Superior temporal gyrus (tissue), 1 donor: ENCODE measurements at regions not wholly inside any gene's neighbourhood (a gene's known extent, or its start where the extent isn't known, plus 50 kb on each side); places are given as distances from the start of the nearest gene placed in this dataset.
"Not testable (repeated sequence)": the region's sequence is repeated elsewhere in the genome, so short reads cannot be mapped to it uniquely, and the experiment has no call there.

Source experiments
- DNase-seq: peaks from one replicate; pipeline ENCODE4 v3.0.0-alpha.2; 2016; ENCODE audit errors: extremely low spot score

- no peak for DNase-seq
Measured at GRCh38 chrX:81857192-81857591, 655.3 kb downstream of the SH3BGRL start.

DNA sequence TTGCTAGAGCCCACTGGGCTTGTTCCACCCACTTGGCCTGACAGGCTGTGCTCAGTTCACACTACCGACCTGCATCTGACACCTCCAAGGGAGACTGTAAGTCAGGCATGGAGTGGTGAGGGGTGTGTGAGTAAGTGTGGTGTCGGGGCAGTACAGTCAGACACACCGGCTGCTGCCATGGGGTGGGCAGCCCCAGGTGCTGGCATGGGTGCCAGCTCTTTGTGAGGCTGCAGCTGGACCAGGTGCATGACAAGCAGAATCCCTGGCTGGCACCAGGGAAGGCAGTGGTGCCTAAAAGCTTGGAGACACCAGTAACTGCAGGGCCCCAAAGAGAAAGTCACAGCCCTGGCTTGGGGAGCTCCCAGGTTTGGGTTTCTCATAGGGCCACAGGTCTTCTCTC, 665.0 kb downstream of the SH3BGRL start:
- DNase-seq = no peak

GRCh38 chrX:81868979-81869378, 667.1 kb downstream of the SH3BGRL start:
- DNase-seq = no peak

- DNase-seq = no peak
Measured at GRCh38 chrX:81874807-81875206, 672.9 kb downstream of the SH3BGRL start.

- no peak for DNase-seq
Measured at GRCh38 chrX:81875800-81876199, 673.9 kb downstream of the SH3BGRL start.

- DNase-seq = no peak
Measured at GRCh38 chrX:81876437-81876836, 674.5 kb downstream of the SH3BGRL start.

- no peak for DNase-seq
Measured at GRCh38 chrX:81890521-81890920, 688.6 kb downstream of the SH3BGRL start.

DNA sequence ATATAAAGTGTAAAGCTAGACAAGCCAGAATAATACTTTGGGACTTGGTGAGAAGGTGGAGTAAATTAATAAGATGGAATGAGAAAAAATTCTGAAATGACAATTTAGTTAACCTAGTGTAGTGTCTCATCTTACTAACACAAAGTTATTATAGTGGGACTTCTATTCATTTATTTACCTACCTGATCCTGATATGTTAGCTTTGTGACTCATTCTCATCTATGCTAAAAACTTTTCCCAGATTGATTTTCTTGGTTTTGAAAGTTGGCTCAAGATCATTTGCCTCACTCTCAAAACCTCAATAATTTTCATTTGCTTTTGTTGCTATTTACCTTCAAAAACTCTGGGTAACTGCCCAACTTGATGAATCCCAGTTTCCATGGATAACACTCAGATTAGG, 698.6 kb downstream of the SH3BGRL start:
- DNase-seq = no peak

- no peak for DNase-seq
Measured at GRCh38 chrX:81925812-81926211, 723.9 kb downstream of the SH3BGRL start.

DNA sequence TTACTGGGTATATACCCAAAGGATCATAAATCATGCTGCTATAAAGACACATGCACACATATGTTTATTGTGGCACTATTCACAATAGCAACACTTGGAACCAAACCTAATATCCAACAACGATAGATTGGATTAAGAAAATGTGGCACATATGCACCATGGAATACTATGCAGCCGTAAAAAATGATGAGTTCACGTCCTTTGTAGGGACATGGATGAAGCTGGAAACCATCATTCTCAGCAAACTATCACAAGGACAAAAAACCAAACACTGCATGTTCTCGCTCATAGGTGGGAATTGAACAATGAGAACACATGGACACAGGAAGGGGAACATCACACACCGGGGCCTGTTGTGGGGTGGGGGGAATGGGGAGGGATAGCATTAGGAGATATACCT, 744.0 kb downstream of the SH3BGRL start:
- DNase-seq = not testable (repeated sequence)

- DNase-seq = no peak
Measured at GRCh38 chrX:81957318-81957717, 755.4 kb downstream of the SH3BGRL start.

- peak; percentile 38 for DNase-seq
Measured at GRCh38 chrX:81957900-81958545, 756.1 kb downstream of the SH3BGRL start.

GRCh38 chrX:81959964-81960363, 758.1 kb downstream of the SH3BGRL start:
- no peak for DNase-seq

DNA sequence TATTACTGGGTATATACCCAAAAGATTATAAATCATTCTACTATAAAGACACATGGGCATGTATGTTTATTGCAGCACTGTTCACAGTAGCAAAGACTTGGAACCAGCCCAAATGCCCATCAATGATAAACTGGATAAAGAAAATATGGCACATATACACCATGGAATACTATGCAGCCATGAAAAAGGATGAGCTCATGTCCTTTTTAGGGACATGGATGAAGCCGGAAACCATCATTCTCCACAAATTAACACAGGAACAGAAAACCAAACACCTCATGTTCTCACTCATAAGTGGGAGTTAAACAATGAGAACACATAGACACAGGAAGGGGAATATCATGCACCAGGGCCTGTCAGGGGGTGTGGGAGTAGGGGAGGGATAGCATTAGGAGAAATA, 772.5 kb downstream of the SH3BGRL start:
- not testable (repeated sequence) for DNase-seq

DNA sequence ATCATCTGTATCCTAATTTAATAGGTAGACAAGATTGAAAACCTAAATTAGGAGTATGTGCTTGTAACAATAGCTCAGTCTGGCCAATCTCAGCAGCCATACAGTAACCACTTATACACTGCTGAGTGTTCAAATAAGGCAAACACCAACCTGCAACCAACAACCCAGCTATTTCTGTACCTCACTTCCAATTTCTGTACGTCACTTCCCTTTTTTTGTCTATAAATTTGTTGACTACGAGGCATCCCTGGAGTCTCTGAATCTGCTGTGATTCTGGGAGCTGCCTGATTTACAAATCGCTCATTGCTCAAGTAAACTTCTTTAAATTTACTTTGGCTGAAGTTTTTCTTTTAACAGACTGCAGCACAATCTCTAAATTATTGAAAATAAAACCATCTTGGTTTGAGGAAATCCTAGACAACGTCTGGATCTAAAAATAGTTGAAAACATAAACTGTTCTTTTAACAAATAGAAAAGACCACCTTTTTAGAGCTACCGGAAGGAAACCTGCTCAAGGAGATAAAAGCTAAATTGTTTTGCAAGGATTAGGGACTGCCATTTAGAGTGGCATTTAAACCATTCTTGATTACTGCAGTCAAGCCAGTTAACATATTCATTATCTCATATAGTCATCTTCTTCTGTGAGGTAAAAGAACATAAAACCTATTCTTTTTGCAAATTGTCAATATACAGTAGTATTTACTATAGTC, 778.1 kb downstream of the SH3BGRL start:
- no peak for DNase-seq

DNA sequence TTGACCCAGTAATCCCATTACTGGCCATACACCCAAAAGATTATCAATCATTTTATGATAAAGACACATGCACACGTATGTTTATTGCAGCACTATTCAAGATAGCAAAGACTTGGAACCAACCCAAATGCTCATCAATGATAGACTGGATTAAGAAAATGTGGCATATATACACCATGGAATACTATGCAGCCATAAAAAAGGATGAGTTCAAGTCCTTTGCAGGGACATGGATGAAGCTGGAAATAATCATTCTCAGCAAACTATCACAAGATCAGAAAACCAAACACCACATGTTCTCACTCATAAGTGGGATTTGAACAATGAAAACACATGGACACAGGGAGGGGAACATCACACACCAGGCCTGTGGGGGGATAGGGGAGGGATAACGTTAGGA, 785.3 kb downstream of the SH3BGRL start:
- DNase-seq = not testable (repeated sequence)

GRCh38 chrX:81996166-81996565, 794.3 kb downstream of the SH3BGRL start:
- DNase-seq = no peak

- DNase-seq = no peak
Measured at GRCh38 chrX:82029571-82030218, 827.8 kb downstream of the SH3BGRL start.

DNA sequence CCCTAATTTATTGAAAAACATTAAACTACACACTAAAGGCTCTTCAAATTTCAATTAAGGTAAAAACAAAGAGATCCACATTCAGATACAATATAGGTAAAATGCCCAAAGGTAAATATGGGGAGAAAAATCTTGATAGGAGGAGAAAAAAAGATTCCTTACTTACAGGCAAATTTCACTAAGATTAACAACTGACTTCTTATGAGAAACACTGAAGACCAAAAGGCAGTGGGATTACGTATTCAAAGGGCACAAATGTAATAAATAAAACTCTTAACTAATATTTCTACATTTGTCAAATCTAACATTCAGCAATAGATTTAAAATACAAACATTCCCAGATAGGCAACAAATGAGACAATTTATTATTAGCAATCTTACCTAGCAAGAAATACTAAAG, 829.3 kb downstream of the SH3BGRL start:
- no peak for DNase-seq

- DNase-seq = no peak
Measured at GRCh38 chrX:82038793-82039192, 836.9 kb downstream of the SH3BGRL start.

DNA sequence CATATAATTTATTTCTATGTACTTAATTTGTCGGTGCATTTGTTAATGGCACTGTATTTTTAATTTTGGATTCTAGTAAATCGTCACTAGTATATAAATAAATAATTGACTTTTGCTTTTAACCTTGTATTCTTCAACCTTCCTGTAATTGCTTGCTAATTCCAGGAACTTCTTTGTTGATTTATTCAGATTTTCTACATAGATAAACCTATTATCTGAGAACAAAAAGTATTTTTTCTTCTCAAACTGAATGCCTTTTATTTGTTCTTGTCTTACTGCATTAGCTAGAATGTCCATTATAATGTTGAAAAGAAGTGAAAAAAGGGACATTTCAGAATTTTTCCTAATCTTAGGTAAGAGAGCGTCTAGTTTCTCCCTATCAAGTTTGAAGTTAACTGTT, 839.1 kb downstream of the SH3BGRL start:
- no peak for DNase-seq

- no peak for DNase-seq
Measured at GRCh38 chrX:82058728-82059127, 856.8 kb downstream of the SH3BGRL start.

GRCh38 chrX:82070948-82071347, 869.0 kb downstream of the SH3BGRL start:
- DNase-seq = no peak
